KMS-11 (cell line): ENCODE measurements at regions not wholly inside any gene's neighbourhood (a gene's known extent, or its start where the extent isn't known, plus 50 kb on each side); places are given as distances from the start of the nearest gene placed in this dataset.

Source experiments
- H2AFZ ChIP-seq: fragments of 200-600 bp; sonication (generic); 2 replicates; pipeline ENCODE4 v1.6.1; 2016; ENCODE audit warnings: antibody characterized with exemption, mixed run types, low read depth
- H3K27ac ChIP-seq: fragments of 200-600 bp; sonication (generic); 2 replicates; pipeline ENCODE4 v1.6.1; 2016; ENCODE audit warnings: mild to moderate bottlenecking, mixed run types
- H3K27me3 ChIP-seq: fragments of 200-600 bp; sonication (generic); 2 replicates; pipeline ENCODE4 v1.6.1; 2017; ENCODE audit warnings: mild to moderate bottlenecking, low read depth, mixed run types, moderate library complexity; ENCODE audit not compliant: insufficient read depth
- H3K36me3 ChIP-seq: fragments of 200-600 bp; sonication (generic); 2 replicates; pipeline ENCODE4 v1.6.1; 2017; ENCODE audit warnings: mild to moderate bottlenecking, mixed run types; ENCODE audit not compliant: insufficient read depth
- H3K4me1 ChIP-seq: fragments of 200-600 bp; sonication (generic); 2 replicates; pipeline ENCODE4 v1.6.1; 2016; ENCODE audit warnings: mild to moderate bottlenecking, low read depth, mixed run types; ENCODE audit not compliant: poor library complexity, severe bottlenecking
- H3K4me2 ChIP-seq: fragments of 200-600 bp; sonication (generic); 2 replicates; pipeline ENCODE4 v1.7.0; 2016; ENCODE audit warnings: mild to moderate bottlenecking, mixed run types
- H3K4me3 ChIP-seq: fragments of 200-600 bp; sonication (generic); IDR thresholded peaks from 2 replicates; pipeline ENCODE4 v1.6.1; 2017; ENCODE audit warnings: low read depth, low read length, mixed read lengths; ENCODE audit not compliant: insufficient read depth
- H3K79me2 ChIP-seq: fragments of 200-600 bp; sonication (generic); 2 replicates; pipeline ENCODE4 v1.6.1; 2016; ENCODE audit warnings: low read depth, mixed run types; ENCODE audit not compliant: insufficient read depth
- H3K9ac ChIP-seq: fragments of 200-600 bp; sonication (generic); 2 replicates; pipeline ENCODE4 v1.6.1; 2016; ENCODE audit warnings: mild to moderate bottlenecking, mixed run types
- H4K20me1 ChIP-seq: fragments of 200-600 bp; sonication (generic); 2 replicates; pipeline ENCODE4 v1.6.1; 2016; ENCODE audit warnings: mild to moderate bottlenecking, mixed run types; ENCODE audit not compliant: insufficient read depth
- TF ChIP-seq, protein P1 (sequence below): fragments of 200-600 bp; sonication (generic); conservative IDR thresholded peaks from 2 replicates; pipeline ENCODE4 v1.6.1; 2017; ENCODE audit warnings: low read depth, mild to moderate bottlenecking, antibody characterized with exemption, low read length, moderate library complexity, mixed read lengths

DNA sequence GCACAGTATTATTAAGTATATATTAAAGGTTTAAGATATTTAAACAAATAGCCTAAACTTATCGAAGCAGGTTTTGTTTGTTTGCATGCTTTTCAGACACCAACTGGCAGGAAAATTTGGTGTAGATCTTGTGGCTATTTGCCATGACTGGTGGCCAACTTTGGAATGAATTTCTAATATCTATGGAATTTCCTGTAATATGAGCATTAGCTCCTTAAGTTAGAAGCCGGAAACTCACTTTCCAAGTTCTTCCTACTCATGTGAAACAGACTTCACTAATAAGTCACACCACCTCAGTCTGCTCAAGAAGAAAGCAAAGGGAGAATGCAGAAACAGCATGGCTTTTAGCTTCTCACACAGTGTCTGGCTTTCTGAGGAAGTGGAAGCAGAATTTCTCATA lies 563.9 kb downstream of the GRXCR1 start:
- Histone ChIP-seq H4K20me1 (no peaks in the 10 kb centered on the region), H3K79me2 (no peaks in the 10 kb centered on the region), H3K4me2 (no peak overlapping the region), H3K36me3 (no peaks in the 10 kb centered on the region), H3K27ac (no peak overlapping the region), H2AFZ (no peak overlapping the region), H3K4me1 (no peaks in the 10 kb centered on the region), H3K9ac (no peak overlapping the region), H3K4me3 (no peak overlapping the region), H3K27me3 (no peaks in the 10 kb centered on the region)
- TF ChIP-seq, protein P1, sequence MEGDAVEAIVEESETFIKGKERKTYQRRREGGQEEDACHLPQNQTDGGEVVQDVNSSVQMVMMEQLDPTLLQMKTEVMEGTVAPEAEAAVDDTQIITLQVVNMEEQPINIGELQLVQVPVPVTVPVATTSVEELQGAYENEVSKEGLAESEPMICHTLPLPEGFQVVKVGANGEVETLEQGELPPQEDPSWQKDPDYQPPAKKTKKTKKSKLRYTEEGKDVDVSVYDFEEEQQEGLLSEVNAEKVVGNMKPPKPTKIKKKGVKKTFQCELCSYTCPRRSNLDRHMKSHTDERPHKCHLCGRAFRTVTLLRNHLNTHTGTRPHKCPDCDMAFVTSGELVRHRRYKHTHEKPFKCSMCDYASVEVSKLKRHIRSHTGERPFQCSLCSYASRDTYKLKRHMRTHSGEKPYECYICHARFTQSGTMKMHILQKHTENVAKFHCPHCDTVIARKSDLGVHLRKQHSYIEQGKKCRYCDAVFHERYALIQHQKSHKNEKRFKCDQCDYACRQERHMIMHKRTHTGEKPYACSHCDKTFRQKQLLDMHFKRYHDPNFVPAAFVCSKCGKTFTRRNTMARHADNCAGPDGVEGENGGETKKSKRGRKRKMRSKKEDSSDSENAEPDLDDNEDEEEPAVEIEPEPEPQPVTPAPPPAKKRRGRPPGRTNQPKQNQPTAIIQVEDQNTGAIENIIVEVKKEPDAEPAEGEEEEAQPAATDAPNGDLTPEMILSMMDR, result no peak

DNA sequence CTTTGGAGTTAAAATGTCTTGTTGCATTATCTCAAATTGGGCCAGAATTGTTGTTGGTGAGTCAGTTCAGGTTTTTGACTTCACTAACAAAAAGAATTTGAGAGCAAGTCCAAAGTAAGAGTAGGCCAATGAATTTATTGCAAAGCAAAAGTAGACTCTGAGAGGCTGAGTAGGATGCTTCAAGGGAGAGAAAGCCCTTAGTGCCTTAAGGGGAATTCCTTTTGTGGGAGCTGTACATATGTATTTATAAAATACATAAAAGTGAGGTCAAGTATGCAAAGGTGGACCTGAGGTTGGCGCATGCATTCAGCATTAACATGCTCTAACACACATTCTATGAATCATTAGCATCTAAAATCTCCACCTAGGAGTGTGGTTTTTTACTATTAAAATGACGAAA lies 565.4 kb downstream of the GRXCR1 start:
- no peaks in the 10 kb centered on the region for H3K27me3 ChIP-seq
- H3K79me2 ChIP-seq, result no peaks in the 10 kb centered on the region
- no peaks in the 10 kb centered on the region for H3K36me3 ChIP-seq
- no peaks in the 10 kb centered on the region for H4K20me1 ChIP-seq
- H3K4me2 ChIP-seq, result no peak overlapping the region
- TF ChIP-seq, protein P1, result no peak
- no peak overlapping the region for H3K9ac ChIP-seq
- no peak overlapping the region for H2AFZ ChIP-seq
- H3K27ac ChIP-seq, result no peak overlapping the region
- H3K4me3 ChIP-seq, result no peak overlapping the region
- H3K4me1 ChIP-seq, result no peaks in the 10 kb centered on the region

DNA sequence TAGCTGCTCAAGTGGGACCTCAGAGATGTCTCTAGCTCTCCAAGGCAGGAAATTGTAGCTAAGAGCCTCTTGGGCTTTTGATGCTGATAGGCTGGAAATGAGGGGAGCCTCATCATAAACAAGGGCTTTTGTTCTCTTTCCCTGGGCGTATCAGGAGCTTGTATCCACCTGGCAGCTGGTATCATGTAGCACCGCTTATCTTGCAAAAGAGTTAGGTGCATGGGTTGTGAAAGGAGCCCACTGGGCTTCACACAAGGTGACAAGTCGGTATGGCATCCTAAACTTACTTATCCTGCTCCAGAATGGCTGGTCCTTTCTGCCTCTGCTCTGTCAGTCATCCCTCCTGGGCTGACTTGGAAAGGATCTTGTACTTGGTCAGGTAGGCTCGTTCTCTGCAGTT lies 565.8 kb downstream of the GRXCR1 start:
- H3K4me2 ChIP-seq, result no peak overlapping the region
- H3K79me2 ChIP-seq, result no peaks in the 10 kb centered on the region
- no peaks in the 10 kb centered on the region for H3K36me3 ChIP-seq
- H2AFZ ChIP-seq, result no peak overlapping the region
- no peak overlapping the region for H3K27ac ChIP-seq
- H3K9ac ChIP-seq, result no peak overlapping the region
- H4K20me1 ChIP-seq, result no peaks in the 10 kb centered on the region
- H3K27me3 ChIP-seq, result no peaks in the 10 kb centered on the region
- no peaks in the 10 kb centered on the region for H3K4me1 ChIP-seq
- TF ChIP-seq, protein P1, result no peak
- no peak overlapping the region for H3K4me3 ChIP-seq

DNA sequence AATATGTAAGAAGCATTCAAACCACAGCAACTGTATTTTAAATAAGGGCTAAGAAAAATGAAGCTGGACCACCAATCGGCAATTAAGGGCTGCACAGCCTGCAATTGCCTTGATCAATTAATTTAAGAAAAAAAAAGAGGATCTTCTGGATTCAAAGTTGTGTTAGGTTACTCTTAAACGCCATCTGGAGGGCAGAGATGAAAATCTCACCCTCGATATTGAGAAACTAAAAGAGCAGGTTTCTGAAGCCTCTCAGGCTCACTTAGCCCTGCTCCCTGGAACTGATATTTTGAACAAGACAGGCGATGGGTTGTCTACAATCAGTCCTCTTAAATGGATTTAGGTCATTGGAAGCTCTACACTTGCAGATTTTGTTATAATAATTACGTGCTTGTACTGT lies 579.4 kb downstream of the GRXCR1 start:
- no peaks in the 10 kb centered on the region for H3K36me3 ChIP-seq
- no peak overlapping the region for H2AFZ ChIP-seq
- H3K27ac ChIP-seq, result no peak overlapping the region
- no peaks in the 10 kb centered on the region for H3K27me3 ChIP-seq
- no peaks in the 10 kb centered on the region for H4K20me1 ChIP-seq
- H3K79me2 ChIP-seq, result no peaks in the 10 kb centered on the region
- H3K9ac ChIP-seq, result no peak overlapping the region
- no peak overlapping the region for H3K4me3 ChIP-seq
- TF ChIP-seq, protein P1, result no peak
- no peak overlapping the region for H3K4me2 ChIP-seq
- no peaks in the 10 kb centered on the region for H3K4me1 ChIP-seq

DNA sequence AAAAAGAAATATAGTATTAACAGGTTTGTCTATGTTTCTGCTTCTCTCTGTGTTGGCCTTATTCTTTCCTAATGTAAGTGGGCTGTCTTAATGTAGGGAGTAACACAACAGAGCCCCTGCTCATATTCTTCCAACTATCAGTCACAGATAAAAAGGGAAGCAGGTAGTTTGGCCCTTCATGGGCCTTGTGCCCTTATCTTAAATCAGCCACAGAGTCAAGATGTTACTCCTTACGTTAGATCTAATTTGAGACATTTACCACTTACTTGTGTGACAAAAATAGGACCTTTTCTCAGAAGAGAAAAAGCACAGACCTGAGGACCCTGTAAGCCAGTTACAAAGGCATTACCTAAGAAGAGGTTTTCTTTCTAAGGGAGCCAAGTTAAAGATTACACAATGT lies 589.0 kb downstream of the GRXCR1 start:
- H3K9ac ChIP-seq, result no peak overlapping the region
- no peaks in the 10 kb centered on the region for H4K20me1 ChIP-seq
- H3K79me2 ChIP-seq, result no peaks in the 10 kb centered on the region
- no peak overlapping the region for H3K27ac ChIP-seq
- no peak overlapping the region for H2AFZ ChIP-seq
- H3K4me3 ChIP-seq, result no peak overlapping the region
- H3K4me2 ChIP-seq, result no peak overlapping the region
- no peaks in the 10 kb centered on the region for H3K36me3 ChIP-seq
- TF ChIP-seq, protein P1, result no peak
- no peaks in the 10 kb centered on the region for H3K27me3 ChIP-seq
- no peaks in the 10 kb centered on the region for H3K4me1 ChIP-seq
